Umbilical cord (tissue), 1 donor: ENCODE measurements at regions not wholly inside any gene's neighbourhood (a gene's known extent, or its start where the extent isn't known, plus 50 kb on each side); places are given as distances from the start of the nearest gene placed in this dataset.

Experiments
- DNase-seq: peaks from one replicate; pipeline ENCODE4 v3.0.0-alpha.2; 2015; ENCODE audit warnings: low spot score

DNA sequence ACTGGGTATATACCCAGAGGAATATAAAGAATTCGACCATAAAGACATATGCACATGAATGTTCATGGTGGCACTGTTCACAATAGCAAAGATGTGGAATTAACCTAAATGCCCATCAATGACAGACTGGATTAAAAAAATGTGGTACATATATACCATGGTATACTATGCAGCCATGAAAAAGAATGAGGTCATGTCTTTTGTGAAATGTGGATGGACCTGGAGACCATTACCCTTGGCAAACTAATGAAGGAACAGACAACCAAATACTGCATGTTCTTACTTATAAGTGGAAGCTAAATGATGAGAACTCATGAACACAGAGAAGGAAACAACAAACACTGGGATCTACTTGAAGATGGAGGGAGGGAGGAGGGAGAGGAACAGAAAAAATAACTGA lies 186.7 kb upstream of the SSTR4 start:
- DNase-seq = no peak

DNA sequence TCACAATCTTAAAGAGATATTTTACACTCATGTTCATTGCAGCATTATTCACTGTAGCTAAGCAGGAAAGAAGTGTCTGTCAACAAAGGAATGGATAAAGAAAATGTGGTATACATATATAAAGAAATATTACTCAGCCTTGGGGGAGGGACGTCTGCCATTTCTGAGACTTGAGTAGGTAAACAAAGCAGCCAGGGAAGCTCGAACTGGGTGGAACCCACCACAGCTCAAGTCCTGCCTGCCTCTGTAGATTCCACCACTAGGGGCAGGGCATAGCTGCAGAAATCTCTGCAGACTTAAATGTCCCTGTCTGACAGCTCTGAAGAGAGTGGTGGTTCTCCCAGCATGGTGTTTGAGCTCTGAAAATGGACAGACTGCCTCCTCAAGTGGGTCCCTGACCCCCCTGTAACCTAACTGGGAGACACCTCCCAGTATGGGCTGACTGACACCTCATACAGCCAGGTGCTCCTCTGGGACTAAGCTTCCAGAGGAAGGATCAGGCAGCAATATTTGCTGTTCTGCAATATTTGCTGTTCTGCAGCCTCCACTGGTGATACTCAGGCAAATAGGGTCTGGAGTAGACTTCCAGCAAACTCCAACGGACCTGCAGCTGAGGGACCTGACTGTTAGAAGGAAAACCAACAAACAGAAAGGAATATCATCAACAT lies 183.3 kb upstream of the SSTR4 start:
- DNase-seq = peak; percentile 23

DNA sequence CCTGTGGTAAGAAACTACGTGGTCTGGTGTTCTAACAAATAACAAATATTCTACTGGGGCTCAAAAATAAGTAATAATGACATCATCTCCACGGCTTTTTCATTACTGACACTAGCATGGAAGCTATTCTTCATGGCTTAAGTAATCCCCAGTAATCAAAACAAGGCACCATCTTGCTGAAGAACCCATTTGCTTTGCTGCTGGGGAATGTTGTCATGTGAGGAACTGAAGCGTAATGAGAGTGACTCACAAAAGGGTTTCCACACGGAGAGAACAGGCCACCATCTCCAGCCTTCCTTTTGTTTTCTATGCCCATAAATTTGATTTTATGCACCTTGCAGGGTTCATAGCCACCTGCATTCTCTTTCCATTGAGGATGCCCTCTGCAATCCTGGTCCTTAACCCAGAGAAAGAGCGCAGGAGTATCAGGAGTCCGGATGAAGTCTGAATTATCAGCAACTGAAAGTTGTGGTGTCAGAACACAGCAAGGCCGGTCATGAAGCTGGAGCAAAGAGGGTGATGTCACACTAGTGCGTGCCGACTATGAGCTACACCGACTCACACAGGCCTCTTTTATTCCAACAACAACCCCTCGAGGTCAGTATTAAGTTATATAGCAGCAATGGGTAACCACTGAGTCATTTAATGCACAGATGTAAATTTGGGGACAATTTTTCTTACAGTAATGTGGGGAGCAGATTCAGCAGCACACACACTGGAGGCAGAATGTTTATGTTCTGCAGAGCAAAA lies 173.7 kb upstream of the SSTR4 start:
- DNase-seq = no peak

DNA sequence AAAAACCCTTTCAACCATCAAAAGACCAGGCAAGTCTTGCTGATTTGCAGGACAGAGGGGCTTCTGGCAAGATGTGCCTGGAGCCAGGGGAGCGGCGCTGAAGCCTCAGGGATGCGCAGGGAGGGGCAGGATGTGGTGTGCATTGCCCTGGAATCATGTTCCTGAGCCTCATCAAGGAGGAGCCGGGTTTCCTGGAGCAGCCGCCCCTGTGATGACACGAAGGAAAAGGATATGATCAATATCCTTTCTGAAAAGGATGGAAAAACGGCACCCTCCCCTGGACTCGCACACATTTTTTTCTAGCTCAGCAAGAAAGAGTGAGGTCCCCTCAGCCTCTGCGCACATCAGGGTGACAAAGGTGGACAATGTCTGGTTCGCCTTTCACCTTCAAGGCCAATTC lies 173.1 kb upstream of the SSTR4 start:
- DNase-seq = no peak

DNA sequence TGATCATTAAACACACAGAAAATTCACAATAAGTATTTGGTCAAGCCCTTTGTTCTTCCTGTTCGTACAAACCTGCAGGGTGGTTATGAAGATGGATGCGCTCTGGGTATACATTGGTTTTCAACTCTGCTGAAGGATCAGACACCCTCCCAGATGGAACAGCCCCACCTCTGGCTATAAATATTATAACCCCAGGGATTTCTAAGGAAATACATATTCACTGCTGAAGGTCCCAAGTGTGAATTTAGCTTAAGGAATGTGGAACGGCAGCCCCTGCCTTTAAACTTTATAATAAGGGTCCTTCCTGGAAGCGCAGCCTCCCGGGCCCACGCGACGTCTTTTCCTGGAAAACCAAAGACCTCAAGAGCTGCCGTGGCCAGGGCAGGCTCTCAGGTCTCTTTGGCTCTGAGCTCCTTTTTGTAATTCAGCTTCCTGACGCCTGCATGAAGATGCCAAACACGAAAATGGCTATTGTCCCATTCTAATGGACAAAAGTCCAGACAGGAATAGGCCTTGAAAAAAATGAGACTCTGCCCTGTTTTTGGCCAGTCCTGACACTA lies 172.4 kb upstream of the SSTR4 start:
- DNase-seq = no peak

DNA sequence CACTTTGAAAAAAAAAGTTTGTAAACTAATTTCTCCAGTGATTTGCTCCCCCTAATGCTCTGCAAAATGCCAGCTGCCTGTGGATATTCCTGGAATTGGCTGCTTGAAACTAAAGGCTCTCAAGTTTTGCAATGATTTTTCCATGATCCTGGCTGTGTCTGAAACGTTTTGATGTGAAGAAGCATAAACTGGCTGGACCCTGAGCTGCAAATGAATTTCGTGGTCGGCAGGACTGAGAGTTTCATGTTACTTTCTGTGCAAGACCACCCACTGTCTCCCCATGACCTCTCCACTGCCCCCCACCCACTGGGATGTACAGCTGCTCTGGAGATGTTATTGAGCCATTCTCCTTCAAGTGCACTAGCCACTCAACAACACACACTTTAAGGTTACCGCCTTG lies 171.3 kb upstream of the SSTR4 start:
- peak; percentile 64 for DNase-seq

DNA sequence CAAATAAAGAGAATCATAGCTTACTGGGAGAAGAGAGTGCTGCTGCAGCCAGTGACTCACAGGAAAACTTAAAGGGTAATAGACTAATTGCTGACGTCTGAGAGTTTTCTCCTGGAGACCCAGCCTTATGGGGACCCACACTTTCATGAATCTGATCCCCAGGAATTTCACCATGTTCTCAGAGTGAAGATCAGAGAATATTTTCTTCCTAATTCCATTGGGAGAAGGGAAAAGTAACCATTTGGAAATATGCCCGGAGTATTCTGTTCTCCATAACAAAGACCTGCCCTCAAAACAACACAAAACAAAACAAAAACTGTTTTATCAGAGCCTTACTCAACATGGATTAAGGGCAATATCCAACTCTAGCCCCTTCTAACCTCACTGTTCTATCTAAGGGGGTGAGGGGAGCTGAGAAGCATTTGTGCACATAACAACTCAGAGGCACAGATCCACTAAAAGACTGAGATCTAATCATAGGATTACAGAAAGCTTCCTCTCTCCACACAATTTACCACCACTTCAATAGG lies 168.2 kb upstream of the SSTR4 start:
- peak; percentile 51 for DNase-seq

DNA sequence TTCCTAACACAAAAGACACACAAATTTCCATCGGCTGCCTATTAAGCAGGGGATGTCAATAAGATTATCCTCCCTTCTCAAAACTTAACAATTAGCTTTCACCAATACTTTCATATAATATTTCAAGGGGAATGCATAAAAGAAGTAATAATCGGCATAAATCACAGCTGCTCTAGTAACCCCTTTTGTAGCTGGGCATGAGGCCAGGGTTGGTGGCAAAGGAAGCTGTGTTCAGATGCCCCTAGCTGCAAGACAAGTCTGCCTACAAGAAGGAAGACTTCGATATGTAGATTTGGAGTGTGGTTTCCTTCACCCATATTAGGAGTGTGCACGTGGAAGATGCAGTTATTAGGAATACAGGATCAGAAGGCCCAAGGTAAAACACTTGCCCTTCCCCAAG lies 156.9 kb upstream of the SSTR4 start:
- no peak for DNase-seq

DNA sequence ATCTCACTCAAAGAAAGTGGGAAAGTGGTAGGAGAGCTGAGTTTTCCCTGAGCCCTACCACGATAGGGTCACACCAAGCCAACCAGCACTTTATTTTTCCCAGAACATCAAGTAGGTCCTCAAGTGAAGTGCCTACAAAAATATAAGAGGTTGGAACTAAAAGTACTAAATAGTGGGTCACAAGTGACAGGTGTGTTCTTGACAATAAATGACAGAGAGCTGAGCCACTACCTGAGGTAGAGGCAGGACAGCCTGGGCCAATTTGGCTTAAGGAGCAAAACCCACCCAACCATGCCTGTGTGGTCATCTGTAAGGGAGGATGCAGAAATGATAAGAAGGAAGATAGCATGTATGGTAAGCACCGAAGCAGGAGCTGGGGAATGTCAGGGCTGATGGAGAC lies 154.8 kb upstream of the SSTR4 start:
- no peak for DNase-seq

DNA sequence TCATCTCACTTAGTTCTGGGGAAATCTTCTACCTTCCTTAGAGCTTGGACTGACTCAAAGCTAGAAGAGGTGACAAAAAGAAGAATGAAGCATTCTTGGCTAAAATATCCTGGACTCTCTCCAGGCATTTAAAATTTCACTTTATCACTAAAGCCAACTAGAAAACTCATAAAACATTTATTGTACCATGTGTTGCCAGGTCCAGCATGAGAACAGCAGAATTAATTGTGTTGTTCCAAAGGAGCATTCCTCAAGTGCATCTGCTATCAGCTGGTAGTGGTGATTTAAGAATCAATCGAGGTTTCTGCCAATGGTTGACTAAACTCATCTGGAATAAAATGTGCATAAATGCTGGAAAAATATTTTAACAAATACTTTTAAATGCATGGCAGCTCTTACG lies 147.3 kb upstream of the SSTR4 start:
- no peak for DNase-seq

DNA sequence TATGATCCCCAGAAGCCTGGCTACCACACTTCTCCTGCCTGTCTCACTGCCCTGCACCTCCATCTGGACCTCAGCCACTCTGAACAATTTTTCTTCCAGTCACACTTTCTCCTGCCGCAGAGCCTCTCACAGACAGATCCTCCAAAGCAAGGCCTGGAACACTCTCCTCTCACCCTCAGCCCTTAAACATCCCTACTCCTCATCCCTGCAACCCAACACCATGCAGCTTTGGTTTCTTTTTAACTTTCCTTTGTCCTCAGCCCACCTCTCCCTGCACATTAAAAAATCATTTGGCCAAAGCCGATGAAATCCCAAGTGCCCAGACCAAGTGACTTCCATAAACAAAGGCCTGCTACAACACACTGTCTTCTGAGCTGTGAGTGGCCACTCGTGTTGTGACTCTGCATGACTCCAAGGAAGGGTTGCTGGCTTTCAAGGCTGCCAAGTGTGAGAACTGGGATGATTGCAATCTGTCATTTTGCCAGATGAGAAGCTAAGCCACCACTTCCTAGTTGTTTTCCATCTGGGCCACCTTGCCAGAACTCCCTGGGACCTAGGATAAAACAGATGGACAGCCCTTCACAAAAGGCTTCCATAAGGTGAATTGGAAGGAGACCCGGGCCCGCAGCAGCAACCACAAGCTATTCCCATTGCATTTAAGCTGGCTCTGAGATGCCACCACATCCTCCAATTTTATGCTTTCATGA lies 144.4 kb upstream of the SSTR4 start:
- DNase-seq = no peak

DNA sequence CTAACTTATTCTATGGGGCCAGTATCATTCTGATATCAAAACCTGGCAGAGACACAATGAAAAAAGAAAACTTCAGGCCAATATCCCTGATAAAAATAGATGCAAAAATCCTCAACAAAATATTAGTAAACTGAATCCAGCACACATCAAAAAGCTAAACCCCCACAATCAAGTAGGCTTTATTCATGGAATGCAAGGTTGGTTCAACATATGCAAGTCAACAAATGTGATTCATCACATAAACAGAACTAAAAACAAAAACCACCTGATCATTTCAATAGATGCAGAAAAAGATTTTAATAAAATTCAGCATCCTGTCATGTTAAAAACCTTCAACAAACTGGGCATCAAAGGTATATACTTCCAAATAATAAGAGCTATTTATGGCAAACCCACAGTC lies 133.9 kb upstream of the SSTR4 start:
- DNase-seq = no peak

DNA sequence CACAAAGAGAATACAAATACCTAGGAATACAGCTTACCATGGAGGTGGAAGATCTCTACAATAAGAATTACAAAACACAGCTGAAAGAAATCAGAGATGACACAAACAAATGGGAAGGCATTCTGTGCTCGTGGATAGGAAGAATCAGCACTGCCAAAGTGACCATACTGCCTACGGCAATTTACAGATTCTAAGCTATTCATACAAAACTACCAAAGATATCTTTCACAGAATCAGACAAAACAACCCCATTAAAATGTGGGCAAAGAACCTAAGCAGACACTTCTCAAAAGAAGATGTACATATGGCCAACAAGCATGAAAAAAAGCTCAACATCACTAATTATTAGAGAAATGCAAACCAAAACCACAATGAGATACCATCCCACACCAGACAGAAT lies 133.2 kb upstream of the SSTR4 start:
- no peak for DNase-seq

DNA sequence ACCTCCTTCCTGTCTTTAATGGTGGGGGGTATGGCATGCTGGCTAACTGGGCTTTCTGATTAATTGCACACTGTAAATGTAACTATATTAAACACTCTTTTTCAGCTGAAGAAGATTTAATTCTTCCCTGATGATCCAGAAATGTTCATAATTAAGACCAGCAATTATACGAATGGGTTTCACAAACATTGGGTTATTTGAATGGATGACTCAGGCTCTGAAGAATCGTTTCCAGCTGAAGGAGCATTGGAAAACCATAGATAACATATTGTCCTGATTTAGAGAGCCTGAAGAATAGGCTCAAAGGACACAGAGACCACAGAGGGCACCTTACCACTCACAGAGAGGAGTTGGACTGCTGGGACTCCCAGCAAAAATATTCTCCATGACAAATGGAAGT lies 130.7 kb upstream of the SSTR4 start:
- DNase-seq = no peak

DNA sequence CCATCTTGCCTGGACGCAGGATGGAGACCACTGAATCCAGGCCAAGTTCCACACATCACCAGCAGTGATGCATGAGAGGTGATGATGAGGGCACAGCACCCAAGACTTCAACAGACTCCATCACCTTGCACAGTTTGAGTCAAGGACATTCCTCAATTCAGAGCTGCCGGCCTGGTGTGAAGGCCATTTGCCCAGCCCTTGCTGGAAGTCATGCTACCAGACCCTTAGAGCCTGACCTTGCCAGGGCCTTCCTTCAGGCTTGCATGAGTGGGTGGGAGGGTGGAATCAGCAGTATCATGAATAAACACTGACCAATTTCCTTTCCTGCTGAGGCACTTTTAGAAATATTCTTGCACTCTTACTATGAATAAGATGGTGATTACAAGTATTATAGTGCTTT lies 130.2 kb upstream of the SSTR4 start:
- DNase-seq = no peak

DNA sequence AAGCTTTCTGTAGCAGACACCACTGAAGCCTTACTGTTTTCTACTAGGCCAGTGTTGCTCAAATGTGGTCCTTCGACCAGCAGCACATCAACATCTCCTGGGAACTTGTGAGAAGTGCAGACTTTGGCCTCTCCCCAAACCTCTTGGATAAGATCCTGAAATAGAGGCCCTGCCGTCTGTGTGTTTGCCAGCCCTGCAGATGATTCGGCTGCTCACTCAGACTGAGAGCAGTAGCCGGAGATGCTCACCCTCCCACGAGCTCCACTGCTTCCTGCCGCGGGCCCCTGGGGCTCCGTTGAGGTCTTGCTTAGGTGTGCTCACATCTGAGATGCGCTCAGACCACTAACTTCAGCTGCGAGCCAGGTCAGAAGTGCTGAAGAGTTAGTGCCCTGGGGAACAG lies 129.5 kb upstream of the SSTR4 start:
- peak; percentile 85 for DNase-seq

DNA sequence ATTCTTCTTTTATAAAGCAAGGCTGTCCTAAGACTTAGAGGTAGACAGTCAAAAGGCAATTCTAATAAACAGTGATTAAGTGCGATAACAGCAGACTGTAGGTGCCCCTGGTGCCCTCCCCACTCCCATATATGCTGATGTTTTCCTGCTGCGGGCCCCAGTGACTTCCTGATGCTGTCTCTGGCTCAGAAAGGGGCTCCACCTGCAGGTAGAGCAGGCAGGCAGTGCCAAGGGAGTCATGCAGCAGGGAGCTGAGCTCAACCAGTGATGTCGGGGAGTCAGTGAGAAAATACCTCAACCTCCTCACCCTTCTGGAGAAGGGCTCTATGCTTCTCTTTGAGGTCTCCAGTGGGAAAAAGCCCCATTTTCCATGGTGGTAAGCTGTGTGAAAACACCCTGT lies 126.7 kb upstream of the SSTR4 start:
- DNase-seq = no peak

DNA sequence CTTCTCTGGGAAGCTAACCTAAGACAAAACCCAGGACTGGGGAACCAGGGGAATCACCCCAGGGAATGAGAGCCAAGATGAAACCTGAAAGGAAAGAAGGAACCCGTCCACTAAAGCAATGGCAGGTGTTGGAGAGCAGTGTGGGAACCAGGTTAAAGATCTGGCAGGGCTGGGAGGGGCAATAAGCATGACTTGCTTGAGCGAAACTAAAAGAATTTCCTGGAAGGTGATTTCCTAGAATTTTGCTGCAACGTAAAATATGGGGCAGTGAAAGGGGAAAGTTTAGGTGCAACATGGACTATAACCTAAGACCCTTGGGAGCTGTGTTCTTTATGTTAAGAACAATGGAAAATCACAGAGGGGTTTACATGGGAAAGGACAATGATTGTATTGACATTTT lies 126.2 kb upstream of the SSTR4 start:
- DNase-seq = no peak

DNA sequence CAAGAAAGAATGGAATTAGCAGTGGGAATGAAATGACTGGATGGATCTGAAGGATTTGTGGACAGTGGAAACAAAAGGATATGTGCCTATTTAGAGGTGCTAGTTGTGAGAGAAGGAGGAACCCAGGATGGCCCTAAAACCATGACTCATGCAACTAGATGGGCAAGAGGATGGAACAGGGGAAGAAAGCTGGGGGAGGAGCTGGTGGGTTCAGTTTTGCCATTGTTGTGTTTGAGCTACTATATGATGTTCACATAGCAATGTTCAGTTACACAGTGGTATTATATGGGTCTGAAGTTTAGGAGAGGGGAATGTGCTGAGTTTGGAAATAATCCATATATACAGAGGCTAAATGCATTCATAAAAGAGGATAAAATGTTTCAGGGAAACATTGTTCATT lies 125.7 kb upstream of the SSTR4 start:
- DNase-seq = no peak

DNA sequence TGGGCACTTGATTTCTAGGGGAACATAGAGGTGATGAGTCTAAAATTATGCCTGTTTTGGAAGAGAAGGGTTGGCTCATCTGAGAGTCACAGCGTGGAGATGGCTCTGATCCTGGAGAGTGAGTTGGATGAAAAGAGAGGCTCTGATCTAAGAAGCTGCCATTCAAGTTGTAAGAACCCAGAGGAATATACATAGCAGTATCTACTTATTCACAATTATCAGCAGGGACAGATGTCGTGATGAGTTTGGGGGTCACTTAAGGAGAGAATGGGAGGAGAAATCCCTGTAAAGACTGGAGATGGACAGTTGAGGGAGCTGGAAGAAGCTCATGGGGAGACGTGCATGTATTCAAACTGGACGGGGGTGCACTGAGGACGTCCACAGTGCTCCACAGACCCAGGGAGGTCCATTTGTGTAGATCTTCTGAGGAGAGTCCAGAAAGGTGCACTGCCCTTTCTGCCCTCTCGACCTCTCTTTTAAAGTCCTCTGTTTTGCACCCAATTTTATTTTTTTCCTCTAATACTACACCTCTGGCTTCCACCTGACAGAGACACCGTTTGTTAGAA lies 124.7 kb upstream of the SSTR4 start:
- DNase-seq = no peak

DNA sequence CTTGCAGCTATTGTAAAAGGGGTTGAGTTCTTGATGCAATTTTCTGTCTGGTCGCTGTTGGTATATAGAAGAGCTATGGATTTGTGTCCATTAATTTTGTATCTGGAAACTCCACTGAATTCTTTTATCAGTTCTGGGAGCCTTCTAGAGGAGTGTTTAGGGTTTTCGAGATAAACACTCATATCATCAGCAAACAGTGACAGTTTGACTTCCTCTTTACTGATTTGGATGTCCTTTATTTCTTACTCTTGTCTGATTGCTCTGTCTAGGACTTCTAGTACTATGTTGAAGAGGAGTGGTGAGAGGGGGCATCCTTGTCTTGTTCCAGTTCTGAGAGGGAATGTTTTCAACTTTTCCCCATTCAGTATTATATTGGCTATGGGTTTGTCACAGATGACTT lies 120.8 kb upstream of the SSTR4 start:
- no peak for DNase-seq

DNA sequence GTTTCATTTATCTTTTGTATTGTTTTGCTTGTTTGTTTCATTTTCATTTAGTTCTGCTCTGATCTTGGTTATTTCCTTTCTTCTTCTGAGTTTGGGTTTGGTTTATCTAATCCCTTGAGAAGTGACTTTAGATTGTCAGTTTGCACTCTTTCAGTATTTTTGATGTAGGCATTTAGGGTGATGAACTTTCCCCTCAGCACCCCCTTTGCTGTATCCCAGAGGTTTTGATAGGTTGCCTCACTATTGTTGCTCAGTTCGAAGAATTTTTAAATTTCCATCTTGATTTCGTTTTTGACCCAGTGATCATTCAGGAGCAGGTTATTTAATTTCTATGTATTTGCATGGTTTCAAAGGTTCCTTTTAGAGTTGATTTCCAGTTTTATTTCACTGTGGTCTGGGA lies 119.6 kb upstream of the SSTR4 start:
- no peak for DNase-seq
